ENCODE measurements at regions not wholly inside any gene's neighbourhood (a gene's known extent, or its start where the extent isn't known, plus 50 kb on each side); places are given as distances from the start of the nearest gene placed in this dataset.
A peak's percentile ranks its signal among the peaks of the same experiment; 100 is the strongest.

- DNase-seq: no peak
- Histone ChIP-seq H3K27ac (no peak overlapping the region), H3K36me3 (no peaks in the 10 kb centered on the region), H3K4me3 (no peak overlapping the region), H3K4me1 (peaks cover 0 to 4% (median 0%) of the 10 kb centered on the region in 9 donors), H3K27me3 (peaks cover 0 to 52% (median 18%) of the 10 kb centered on the region in 7 donors), H3K9me3 (no peaks in the 10 kb centered on the region)
- intact Hi-C loops (cut with DNase I): no loop called here
- WGBS, 2 donors: 43 to 52% methylated on average over 1 of the region's 1 CpG
- no peak for ATAC-seq
- no peak for TF ChIP-seq CTCF (IDR thresholded peaks at IDR 0.05)
Measured at GRCh38 chr19:31113293-31113692, 235.9 kb downstream of the TSHZ3 start.

GRCh38 chr19:31112158-31112557 lies 237.1 kb downstream of the TSHZ3 start:
- DNase-seq (no peak), ATAC-seq (no peak)
- no peaks in the 10 kb centered on the region for H3K36me3 ChIP-seq
- H3K4me3 ChIP-seq: no peak overlapping the region
- H3K9me3 ChIP-seq: no peaks in the 10 kb centered on the region
- intact Hi-C loops (cut with DNase I): no loop called here
- H3K27me3 ChIP-seq: peaks cover 0 to 56% (median 20%) of the 10 kb centered on the region in 7 donors
- 80% methylated on average over 9 of the region's 9 CpGs for WGBS, 2 donors
- no peak overlapping the region for H3K27ac ChIP-seq
- no peaks in the 10 kb centered on the region for H3K4me1 ChIP-seq
- no peak for TF ChIP-seq CTCF (IDR thresholded peaks at IDR 0.05)

- Histone ChIP-seq H3K36me3 (no peaks in the 10 kb centered on the region), H3K4me1 (no peaks in the 10 kb centered on the region), H3K4me3 (no peak overlapping the region), H3K9me3 (no peaks in the 10 kb centered on the region), H3K27ac (no peak overlapping the region), H3K27me3 (peaks cover 0 to 52% (median 20%) of the 10 kb centered on the region in 7 donors)
- DNase-seq: no peak
- 70 to 75% methylated on average over 3 of the region's 3 CpGs for WGBS, 2 donors
- no peak for ATAC-seq
- no peak for TF ChIP-seq CTCF (IDR thresholded peaks at IDR 0.05)
- intact Hi-C loops (cut with DNase I): no loop called here
Measured at GRCh38 chr19:31111741-31112140, 237.5 kb downstream of the TSHZ3 start.

- DNase-seq: no peak
- WGBS, 2 donors: 62 to 75% methylated on average over 5 of the region's 5 CpGs
- Histone ChIP-seq H3K4me3 (no peak overlapping the region), H3K9me3 (no peaks in the 10 kb centered on the region), H3K4me1 (no peaks in the 10 kb centered on the region), H3K27me3 (peaks cover 0 to 52% (median 24%) of the 10 kb centered on the region in 7 donors), H3K27ac (no peak overlapping the region), H3K36me3 (no peaks in the 10 kb centered on the region)
- no peak for ATAC-seq
- peak in 6 of 9 donors; percentile 11 to 28 (median 24) for TF ChIP-seq CTCF (IDR thresholded peaks at IDR 0.05)
- intact Hi-C loops (cut with DNase I): no loop called here
Measured at GRCh38 chr19:31110336-31110735, 238.9 kb downstream of the TSHZ3 start.
